Head of caudate nucleus (tissue), 42 donors: ENCODE measurements at regions not wholly inside any gene's neighbourhood (a gene's known extent, or its start where the extent isn't known, plus 50 kb on each side); places are given as distances from the start of the nearest gene placed in this dataset.

Experiments
- DNase-seq, 42 donors: peaks; one replicate each; pipeline versions ENCODE4 v3.0.0 to v3.0.0-alpha.2; 2020 to 2021; ENCODE audit warnings: mixed read lengths in 7 of 42
- intact Hi-C: fragments of 100-400 bp; cut with DNase I; formaldehyde crosslinking; loops from one replicate; pipeline ENCODE4 v1.15.0; 2022

DNA sequence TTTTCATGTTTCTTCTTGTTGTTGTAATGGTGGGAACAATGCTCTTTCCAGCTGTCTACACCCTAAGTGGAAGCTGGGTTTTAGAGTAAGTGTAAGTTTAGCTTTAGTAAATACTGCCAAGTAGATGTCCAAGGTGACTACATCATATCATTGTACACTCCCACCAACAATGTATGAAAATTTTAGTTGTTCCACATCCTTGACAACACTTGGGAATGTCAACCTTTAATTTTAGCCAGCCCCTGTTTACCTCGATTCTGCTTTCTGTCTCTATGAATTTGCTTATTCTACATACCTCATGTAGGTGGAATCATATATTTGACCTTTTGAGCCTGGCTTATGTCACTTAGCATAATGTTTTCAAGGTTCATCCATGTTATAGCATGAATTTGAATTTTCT is 93.0 kb downstream of the MTPAP start:
- no peak for DNase-seq
- intact Hi-C loops, result no loop called here

DNA sequence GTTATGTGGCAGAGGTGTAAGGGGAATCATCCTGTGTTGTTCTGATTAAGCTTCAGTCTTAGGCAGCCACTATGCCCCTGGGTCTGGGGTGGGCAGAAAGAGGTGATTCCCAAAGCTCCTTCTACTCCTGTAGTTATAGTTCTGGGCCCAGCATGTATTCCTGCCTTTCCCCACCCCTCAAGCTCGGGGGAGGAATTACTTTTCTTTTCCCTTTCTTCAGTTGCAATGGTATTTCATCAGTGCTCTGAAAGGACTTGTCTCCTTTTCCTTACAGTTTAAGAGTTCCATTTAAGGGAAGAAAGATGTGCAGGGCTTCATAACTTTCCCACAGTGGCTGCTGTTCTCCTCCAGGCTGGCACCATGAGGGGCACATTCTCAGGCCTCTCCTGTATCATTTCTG is 94.2 kb downstream of the MTPAP start:
- intact Hi-C loops, result no loop called here
- DNase-seq, result no peak

DNA sequence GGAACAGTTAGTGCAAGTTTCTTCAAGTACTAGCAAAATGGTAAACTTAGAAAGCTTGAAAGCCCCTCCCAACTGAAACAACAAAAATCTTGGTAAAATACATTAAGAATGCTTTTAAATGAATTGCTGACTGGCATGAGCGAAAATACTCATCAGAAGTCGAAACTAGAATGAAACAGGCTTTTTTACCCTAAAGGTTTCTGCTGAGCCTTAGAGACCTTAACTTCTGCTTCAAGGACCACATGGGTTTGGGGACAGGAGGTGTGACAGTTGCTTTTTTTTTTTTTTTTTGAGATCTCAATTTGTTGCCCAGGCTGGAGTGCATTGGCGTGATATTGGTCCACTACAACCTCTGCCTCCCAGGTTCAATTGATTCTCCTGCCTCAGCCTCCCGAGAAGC is 100.3 kb downstream of the MTPAP start:
- intact Hi-C loops, result no loop called here
- no peak for DNase-seq

DNA sequence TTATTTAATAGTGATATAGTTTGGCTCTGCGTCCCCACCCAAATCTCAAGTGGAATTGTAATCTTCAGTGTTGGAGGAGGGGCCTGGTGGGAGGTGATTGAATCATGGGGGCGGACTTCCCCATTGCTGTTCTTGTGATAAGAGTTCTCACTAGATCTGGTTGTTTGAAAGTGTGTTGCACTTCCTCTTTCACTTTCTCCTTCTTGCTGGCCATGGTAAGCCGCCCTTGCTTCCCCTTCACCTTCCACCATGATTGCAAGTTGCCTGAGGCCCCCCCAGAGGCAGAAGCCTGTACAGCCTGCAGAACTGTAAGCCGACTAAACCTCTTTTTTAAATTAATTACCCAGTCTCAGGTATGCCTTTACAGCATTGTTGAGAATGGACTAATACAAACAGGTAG is 101.4 kb downstream of the MTPAP start:
- no peak for DNase-seq
- intact Hi-C loops, result no loop called here

DNA sequence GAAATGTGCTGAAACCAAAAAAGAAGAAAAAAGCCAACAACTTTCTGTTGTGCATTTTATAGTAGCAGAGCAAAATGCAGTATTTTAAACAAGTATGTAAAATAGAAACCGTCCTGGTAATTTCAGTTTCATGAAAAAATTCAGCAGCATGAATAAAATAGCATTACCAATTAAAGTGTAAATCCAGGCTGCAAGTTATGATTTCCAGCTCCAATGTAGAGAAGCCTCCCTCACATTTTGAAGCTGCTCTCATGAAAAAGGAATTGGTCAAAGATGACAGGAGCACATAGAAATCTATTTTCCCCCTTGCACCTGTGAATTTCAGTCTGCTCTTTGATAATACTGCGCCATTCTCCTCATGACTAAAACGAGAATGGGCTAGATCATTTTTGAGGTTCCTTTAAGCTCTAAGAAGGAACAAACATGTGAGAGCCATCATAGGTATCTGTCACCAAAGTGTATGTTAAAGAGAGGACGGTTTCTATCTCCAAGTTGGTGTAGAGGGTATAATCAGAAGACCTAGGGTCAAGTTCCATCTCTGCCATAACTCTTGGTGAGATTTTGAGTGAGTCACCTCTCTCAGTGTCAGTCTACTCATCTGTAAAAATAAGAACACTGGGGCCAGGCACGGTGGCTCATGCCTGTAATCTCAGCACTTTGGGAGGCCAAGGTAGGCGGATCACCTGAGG is 107.5 kb downstream of the MTPAP start:
- intact Hi-C loops, result no loop called here
- DNase-seq, result no peak

DNA sequence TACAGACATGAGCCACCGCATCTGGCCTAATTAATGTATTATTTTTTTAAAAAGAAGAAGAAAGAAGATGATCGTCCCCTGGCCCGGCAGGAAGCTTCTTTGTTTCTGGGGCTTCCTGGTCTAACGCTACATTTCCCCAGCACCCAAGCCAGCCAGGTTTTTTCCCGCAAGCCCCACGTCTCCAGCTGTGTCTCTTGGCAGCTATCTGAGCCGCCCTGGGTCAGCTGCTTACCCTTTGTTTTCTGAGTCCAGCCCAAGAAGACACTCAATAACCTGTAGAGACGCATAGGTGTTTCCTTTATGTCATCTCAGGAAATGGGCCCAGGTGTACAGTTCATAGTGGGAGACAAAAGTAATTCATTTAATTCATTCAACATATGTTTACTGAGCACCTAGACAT is 110.2 kb downstream of the MTPAP start:
- DNase-seq, result no peak
- intact Hi-C loops, result no loop called here

DNA sequence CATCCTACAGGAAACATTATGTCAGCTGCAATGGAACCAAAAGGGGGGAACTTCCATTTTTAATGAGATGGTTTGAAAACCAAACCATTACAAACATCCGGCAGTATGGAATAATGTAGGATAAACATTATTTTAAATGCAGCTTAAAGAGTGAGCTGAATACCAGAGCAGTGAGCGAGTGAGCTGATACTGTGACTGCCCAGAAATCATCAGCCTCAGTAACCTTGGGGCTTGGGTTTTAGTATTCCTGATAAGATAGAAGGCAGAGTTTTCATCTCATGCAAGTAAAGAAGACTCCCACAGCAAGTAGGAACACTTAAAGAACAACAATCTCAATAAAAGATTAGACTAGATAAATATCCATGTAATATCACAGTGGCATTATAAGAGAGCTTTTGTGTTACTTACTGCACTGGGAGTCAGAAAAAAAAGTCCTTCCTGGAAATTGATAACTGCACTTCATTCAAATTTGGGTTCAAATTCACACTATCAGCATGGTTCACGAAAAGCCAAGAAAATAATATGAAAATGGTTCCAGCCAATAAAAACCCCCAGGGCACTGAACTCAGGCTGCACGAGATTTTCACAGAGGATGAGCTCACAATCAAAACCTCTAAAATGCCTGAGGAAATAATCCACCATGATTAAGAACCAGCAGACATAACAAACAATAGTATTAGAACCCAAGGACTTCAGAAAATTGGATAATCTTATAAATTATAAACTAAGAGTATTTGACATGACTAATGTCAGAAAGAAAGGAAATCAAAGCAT is 115.7 kb downstream of the MTPAP start:
- no peak for DNase-seq
- intact Hi-C loops, result no loop called here

DNA sequence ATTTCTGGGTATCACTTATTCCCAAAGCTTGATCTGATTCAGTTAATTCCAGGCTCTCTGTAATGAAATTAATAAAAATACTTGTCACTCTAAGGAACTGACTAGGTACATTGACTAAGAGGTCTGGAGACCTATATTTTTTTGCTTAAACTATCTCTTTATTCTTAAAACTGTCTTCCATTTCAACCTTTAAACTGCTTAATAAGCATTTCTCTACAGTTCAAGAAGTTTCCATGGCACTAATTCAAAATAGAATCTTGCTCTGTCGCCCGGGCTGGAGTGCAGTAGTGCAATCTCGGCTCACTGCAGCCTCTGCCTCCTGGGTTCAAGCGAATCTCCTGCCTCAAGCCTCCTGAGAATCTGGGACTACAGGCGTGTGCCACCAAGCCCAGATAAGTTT is 117.4 kb downstream of the MTPAP start:
- DNase-seq, result no peak
- intact Hi-C loops, result no loop called here

DNA sequence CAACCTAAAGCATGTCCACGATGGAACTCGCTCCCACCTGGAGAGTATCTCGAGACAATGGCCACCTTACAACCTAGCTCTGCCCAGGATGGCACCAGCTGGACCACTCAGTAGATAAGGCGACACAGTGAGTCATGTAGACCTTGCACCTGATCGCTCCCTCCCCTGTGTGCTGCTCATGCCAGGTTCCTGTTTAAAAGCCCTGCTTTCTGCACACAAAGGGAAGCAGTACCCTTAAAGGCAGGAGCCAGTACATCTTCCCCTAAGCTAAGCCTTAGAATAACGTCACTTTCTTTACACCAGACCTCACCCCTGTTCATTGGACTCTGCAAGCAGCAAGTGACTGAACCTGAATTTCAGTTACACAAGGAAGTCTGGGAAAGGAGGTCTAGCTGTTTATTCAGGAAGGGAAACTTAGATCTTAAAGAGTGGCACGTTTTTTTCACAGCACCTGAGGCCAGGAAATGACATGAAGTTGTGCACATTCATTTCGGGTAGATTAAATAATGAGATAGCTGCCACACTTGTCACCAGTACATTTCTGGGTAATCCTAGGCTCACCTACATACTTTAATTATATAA is 117.9 kb downstream of the MTPAP start:
- intact Hi-C loops, result no loop called here
- no peak for DNase-seq

DNA sequence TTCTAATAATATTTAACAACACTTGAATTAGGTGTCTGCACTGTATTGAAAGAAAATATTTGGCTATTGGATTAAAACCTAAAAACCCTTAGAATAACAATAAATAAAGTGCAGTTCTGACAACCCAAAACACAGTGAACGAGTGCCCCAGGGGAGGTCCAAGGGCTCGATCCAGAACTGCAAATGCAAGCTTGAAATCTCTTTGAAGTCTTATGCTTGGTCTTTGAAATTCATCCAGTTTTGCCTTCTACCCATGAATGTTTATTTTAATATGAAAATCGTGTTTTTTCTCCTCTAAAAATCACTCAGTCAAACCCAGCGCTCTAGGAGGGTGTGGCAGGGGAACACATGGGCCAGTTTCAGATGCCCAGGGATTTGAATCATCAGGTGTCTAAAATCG is 119.5 kb downstream of the MTPAP start:
- no peak for DNase-seq
- intact Hi-C loops, result no loop called here

DNA sequence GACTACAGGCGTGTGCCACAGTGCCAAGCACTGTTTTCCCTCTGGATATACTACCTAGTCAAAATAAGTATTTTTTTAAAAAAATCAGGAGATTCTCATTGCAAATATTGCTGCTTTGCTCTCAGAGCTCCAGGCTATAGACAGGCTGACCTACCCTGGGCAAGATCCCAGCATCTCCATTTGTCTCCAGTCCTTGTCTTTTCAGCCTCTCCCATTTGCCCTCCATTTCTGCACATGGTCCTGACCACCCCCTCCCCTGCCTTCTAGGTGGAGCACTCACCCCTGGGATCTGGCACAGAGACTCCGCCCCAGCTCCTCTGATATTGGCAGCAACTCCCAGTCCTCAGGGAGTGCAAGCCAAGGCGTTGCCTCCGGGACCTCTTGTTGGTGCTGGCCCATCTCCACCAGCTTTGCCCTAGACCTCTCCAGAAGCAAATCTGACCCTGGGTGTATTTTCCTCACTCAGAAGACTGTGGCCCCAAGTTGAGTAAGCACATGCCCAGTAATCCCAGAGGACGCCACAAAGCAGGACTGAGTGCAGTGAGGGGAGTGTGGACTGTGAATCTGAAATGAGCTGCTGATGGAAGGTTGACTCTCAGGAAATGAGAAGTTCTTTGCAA is 120.6 kb downstream of the MTPAP start:
- DNase-seq, result no peak
- intact Hi-C loops, result no loop called here

DNA sequence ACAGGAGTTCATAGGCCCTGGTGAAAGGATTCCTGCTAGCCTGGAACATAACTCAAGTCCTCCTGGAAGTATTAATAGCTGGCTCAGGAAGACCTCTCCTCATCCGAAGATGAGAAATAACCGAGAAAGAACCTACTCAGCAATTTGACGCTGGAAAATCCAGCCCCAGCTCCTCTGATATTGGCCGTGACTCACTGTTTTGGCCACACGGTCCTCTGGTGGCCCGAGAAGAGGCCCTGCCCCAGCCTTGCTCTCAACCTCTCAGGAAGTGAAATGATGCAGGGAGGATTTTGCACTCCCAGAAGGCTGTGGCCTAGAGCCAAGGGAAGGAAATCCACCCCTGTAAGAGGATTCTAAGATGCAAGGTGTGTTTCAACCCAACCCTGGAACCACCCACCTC is 121.6 kb downstream of the MTPAP start:
- intact Hi-C loops, result no loop called here
- DNase-seq, result peak in 1 of 42 donors; percentile 14

DNA sequence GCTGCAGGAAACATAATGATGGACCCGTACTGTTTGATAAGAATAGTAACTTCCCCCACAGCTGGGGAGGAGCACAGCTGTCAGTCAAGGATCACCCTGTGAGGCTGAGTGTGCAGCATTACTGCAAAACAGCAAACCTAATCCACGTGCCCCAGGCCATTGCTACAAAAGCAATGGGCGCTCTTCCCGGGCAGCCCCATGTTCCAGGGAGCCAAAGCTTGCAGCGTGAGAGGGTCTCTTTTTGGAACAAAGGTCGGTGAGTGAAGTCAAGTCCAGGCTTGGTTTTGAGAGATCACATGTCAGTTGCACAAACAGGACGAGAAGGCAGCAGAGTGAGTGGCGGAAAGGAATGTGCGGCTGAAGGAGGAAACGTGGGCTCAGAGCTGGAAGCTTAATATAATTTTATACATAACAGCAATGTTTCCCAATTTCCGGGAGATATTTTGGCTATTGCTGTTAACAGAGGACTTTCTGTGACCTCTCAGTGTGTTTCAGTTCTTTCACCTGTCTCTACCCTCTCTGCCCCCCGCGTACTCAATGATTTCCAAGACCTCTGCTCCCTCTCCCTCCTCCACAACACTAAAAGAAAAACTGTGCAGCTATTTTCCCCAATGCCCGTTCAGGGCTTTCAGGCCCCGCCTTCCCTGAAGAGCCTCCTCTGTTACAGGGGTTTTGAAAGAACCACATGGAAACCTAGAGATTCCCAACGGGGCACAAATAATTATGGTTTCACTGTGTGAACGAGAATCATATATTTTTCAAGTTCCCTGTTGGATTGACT is 128.9 kb downstream of the MTPAP start:
- peak; percentile 21 to 84 (median 56) for DNase-seq
- intact Hi-C loops, result no loop called here

DNA sequence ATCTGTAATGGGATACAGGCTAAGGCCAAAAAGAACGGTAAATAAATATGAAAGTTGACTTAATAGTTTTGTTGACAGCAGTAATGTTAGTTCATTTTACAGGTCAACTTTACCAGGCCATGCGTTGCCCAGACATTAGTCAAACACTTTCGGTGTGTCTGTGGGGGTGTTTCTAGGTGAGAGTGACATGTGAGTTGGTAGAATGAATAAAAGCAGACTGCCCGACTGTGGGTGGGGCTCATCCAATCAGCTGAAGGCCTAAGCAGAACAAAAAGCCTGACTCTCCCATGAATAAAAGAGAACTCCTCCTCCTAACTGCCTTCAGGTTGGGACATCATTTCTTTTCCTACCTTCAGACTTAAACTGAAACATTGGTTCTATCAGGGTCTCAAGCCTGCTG is 132.3 kb downstream of the MTPAP start:
- intact Hi-C loops, result no loop called here
- DNase-seq, result peak in 4 of 42 donors; percentile 11 to 59 (median 41)

DNA sequence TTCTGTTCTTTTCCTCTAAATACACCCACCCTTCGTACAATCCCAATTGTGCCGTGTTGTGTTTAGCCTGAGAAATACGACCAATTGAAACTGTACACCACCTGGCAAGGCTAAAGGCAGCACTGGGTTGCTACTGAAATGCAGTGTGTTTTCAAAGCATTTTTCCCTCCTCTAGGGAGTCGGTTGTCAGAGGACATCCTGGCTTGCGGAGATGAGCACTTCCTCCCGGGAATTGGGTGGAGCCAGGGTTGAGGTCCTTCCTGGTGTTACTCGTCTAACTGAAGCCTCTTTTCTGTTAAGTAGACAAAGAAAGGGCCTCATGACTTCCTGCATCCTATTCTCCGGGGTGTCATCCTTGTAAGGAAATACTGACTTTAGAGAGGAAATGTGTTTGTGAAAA is 133.5 kb downstream of the MTPAP start:
- DNase-seq, result peak in 2 of 42 donors; percentile 2 to 37
- intact Hi-C loops, result no loop called here

DNA sequence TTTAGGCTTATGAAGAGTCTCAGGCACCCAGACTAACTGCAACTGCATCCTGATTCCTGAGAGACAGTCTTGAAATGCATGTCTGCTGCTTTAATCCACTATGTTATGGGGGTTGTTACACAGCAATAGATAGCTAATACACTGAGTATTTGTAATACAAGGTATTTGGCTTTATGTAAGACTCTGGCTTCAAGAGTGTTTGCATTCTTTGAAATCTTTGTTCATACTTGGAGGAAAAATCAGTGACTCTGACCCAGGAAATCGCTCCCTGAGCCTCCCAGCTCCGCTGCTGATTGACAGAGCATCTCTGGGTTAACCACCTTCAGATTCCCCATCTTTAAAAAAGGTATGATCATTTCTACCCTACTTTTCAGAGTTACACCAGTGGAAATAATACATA is 133.9 kb downstream of the MTPAP start:
- intact Hi-C loops, result no loop called here

DNA sequence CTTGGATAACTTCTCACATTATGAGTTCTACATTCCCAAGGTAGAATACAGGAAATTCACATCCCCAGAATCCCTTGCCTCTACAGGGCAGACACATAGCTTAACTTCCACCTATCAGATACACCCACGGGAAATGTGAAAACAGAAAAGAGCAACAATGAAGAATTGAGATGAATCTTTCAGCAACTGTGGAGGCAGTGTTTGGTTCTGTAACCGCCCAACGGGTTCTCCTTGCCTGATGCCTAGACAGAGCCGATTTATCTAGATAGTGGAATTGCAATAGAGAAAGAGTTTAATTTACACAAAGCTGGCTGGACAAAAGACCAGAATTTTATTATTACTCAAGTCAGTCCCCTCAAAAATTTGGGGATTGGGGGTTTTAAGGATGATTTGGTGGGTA is 138.8 kb downstream of the MTPAP start:
- intact Hi-C loops, result no loop called here
- peak in 7 of 42 donors; percentile 28 to 70 (median 42) for DNase-seq

More for the DNA sequence above, 133.9 kb downstream of the MTPAP start:
- DNase-seq, result peak in 3 of 42 donors; percentile 22 to 44 (median 40)

DNA sequence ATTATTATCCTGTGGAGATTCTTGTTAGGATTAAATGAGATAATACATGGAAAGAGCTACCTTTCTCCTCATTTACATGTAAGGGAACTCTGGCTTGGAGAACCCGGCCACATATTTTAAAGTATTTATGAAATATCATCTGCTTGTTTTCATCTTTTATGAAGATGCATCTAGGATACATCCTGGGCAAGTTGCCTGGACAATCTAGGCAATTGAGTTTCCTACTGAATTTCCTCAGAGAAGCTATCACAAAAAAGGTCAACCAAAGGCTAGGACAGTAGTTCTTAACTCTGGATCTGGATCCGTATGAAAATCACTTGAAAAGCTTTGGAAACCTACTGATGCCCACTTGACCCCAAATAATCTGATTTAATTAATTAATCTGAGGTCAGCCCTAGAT is 140.7 kb downstream of the MTPAP start:
- intact Hi-C loops, result no loop called here
- no peak for DNase-seq

DNA sequence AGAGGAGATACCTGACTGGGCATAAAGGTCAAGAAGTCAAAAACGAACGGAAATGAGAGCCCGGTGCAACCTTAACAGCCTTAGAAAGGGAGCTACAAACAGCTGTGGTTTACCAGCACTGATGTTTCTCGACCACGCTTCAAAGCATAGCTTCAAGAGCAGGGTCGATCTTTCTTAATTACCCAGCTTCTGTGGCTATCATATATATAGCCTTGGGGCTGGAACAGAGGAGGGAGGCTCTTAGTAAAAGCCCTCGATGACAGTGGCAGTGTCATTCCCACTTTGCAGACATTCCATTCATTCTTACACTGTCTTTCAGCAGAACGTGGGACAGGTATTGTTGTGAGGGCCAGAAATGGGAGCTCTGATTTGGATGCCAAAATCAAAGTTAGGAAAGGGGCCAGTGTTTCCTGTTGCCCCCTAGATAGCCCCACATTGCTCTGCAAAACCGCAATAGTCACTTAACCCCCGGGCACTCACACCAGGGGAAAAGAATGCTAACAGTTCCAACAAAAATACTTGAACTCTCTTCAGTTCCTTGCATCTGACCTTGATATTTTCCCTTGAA is 141.5 kb downstream of the MTPAP start:
- no peak for DNase-seq
- intact Hi-C loops, result no loop called here
